ENCODE measurements at regions not wholly inside any gene's neighbourhood (a gene's known extent, or its start where the extent isn't known, plus 50 kb on each side); places are given as distances from the start of the nearest gene placed in this dataset.

- Histone ChIP-seq H3K9me3 (ENCODE audit: insufficient read depth, low read length) (no peaks in the 10 kb centered on the region), H3K27me3 (ENCODE audit: low read length) (no peaks in the 10 kb centered on the region), H3K4me2 (ENCODE audit: low read depth, low read length, poor library complexity, severe bottlenecking) (no peak overlapping the region), H4K20me1 (ENCODE audit: low read depth, low read length) (no peaks in the 10 kb centered on the region), H3F3A (ENCODE audit: insufficient read depth) (no peaks in the 10 kb centered on the region), H3K36me3 (ENCODE audit: low read length) (no peaks in the 10 kb centered on the region), H2AFZ (ENCODE audit: low read depth, low read length, severe bottlenecking) (no peak overlapping the region), H3K9me2 (replicated peaks; ENCODE audit: insufficient read depth, low read length) (no peaks in the 10 kb centered on the region), H3K27ac (ENCODE audit: low read depth, low read length) (no peak overlapping the region), H3K79me2 (ENCODE audit: insufficient read depth, low read length) (no peaks in the 10 kb centered on the region), H3K9ac (ENCODE audit: low read length) (no peak overlapping the region), H3K4me3 (ENCODE audit: insufficient read depth, low read length, poor library complexity, severe bottlenecking) (no peak overlapping the region)
- TF ChIP-seq EZH2phosphoT487 (conservative IDR thresholded peaks at IDR 0.05; ENCODE audit: low read length), result no peak
- TF ChIP-seq, protein P1, sequence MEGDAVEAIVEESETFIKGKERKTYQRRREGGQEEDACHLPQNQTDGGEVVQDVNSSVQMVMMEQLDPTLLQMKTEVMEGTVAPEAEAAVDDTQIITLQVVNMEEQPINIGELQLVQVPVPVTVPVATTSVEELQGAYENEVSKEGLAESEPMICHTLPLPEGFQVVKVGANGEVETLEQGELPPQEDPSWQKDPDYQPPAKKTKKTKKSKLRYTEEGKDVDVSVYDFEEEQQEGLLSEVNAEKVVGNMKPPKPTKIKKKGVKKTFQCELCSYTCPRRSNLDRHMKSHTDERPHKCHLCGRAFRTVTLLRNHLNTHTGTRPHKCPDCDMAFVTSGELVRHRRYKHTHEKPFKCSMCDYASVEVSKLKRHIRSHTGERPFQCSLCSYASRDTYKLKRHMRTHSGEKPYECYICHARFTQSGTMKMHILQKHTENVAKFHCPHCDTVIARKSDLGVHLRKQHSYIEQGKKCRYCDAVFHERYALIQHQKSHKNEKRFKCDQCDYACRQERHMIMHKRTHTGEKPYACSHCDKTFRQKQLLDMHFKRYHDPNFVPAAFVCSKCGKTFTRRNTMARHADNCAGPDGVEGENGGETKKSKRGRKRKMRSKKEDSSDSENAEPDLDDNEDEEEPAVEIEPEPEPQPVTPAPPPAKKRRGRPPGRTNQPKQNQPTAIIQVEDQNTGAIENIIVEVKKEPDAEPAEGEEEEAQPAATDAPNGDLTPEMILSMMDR (IDR thresholded peaks at IDR 0.05; ENCODE audit: insufficient read depth, low read length, poor library complexity, severe bottlenecking), result no peak
Observed at GRCh38 chr16:5616841-5617240, 519.2 kb upstream of the EEF2KMT start.

GRCh38 chr16:5615868-5616642 is 518.5 kb upstream of the EEF2KMT start:
- no peaks in the 10 kb centered on the region for H3F3A ChIP-seq (ENCODE audit: insufficient read depth)
- H2AFZ ChIP-seq (ENCODE audit: low read depth, low read length, severe bottlenecking), result no peak overlapping the region
- no peak overlapping the region for H3K9ac ChIP-seq (ENCODE audit: low read length)
- H3K4me3 ChIP-seq (ENCODE audit: insufficient read depth, low read length, poor library complexity, severe bottlenecking), result no peak overlapping the region
- H3K27ac ChIP-seq (ENCODE audit: low read depth, low read length), result no peak overlapping the region
- H3K9me3 ChIP-seq (ENCODE audit: insufficient read depth, low read length), result no peaks in the 10 kb centered on the region
- TF ChIP-seq, protein P1 (IDR thresholded peaks at IDR 0.05; ENCODE audit: insufficient read depth, low read length, poor library complexity, severe bottlenecking), result peak; percentile 60
- no peak for TF ChIP-seq EZH2phosphoT487 (conservative IDR thresholded peaks at IDR 0.05; ENCODE audit: low read length)
- H3K4me2 ChIP-seq (ENCODE audit: low read depth, low read length, poor library complexity, severe bottlenecking), result no peak overlapping the region
- no peaks in the 10 kb centered on the region for H3K36me3 ChIP-seq (ENCODE audit: low read length)
- no peaks in the 10 kb centered on the region for H3K9me2 ChIP-seq (replicated peaks; ENCODE audit: insufficient read depth, low read length)
- no peaks in the 10 kb centered on the region for H3K27me3 ChIP-seq (ENCODE audit: low read length)
- no peaks in the 10 kb centered on the region for H3K79me2 ChIP-seq (ENCODE audit: insufficient read depth, low read length)
- H4K20me1 ChIP-seq (ENCODE audit: low read depth, low read length), result no peaks in the 10 kb centered on the region

- Histone ChIP-seq H2AFZ (ENCODE audit: low read depth, low read length, severe bottlenecking) (no peak overlapping the region), H3K27me3 (ENCODE audit: low read length) (no peaks in the 10 kb centered on the region), H3K9me3 (ENCODE audit: insufficient read depth, low read length) (no peaks in the 10 kb centered on the region), H4K20me1 (ENCODE audit: low read depth, low read length) (no peaks in the 10 kb centered on the region), H3K27ac (ENCODE audit: low read depth, low read length) (no peak overlapping the region), H3K4me3 (ENCODE audit: insufficient read depth, low read length, poor library complexity, severe bottlenecking) (no peak overlapping the region), H3K9me2 (replicated peaks; ENCODE audit: insufficient read depth, low read length) (no peaks in the 10 kb centered on the region), H3K79me2 (ENCODE audit: insufficient read depth, low read length) (no peaks in the 10 kb centered on the region), H3K36me3 (ENCODE audit: low read length) (no peaks in the 10 kb centered on the region), H3K4me2 (ENCODE audit: low read depth, low read length, poor library complexity, severe bottlenecking) (no peak overlapping the region), H3K9ac (ENCODE audit: low read length) (no peak overlapping the region), H3F3A (ENCODE audit: insufficient read depth) (no peaks in the 10 kb centered on the region)
- no peak for TF ChIP-seq EZH2phosphoT487 (conservative IDR thresholded peaks at IDR 0.05; ENCODE audit: low read length)
- TF ChIP-seq, protein P1 (IDR thresholded peaks at IDR 0.05; ENCODE audit: insufficient read depth, low read length, poor library complexity, severe bottlenecking), result no peak
Observed at GRCh38 chr16:5607169-5607568, 509.6 kb upstream of the EEF2KMT start.

Measured in SU-DHL-6 (cell line).